Left lung (tissue), 4 donors: ENCODE measurements at regions not wholly inside any gene's neighbourhood (a gene's known extent, or its start where the extent isn't known, plus 50 kb on each side); places are given as distances from the start of the nearest gene placed in this dataset.

Experiments
- ATAC-seq: fragments of 200-7000 bp; cut with Tn5 transposase; one replicate; pipeline ENCODE4 v1.9.1; 2020; ENCODE audit warnings: moderate library complexity
- DNase-seq, 4 donors: peaks; one replicate each; pipeline ENCODE4 v3.0.0-alpha.2; 2013 to 2020
- H3K27ac ChIP-seq, 2 donors: fragments of 200-600 bp; sonication (generic) in 1 of 2; one replicate each; pipeline versions ENCODE4 v1.5.0 to v1.8.0; 2020 to 2021
- H3K27me3 ChIP-seq, 2 donors: fragments of 200-600 bp; sonication (generic) in 1 of 2; one replicate each; pipeline versions ENCODE4 v1.5.0 to v1.8.0; 2020 to 2021
- H3K36me3 ChIP-seq, 2 donors: fragments of 200-600 bp; sonication (generic) in 1 of 2; one replicate each; pipeline versions ENCODE4 v1.5.0 to v1.8.0; 2020 to 2021
- H3K4me1 ChIP-seq, 2 donors: fragments of 200-600 bp; one replicate each; pipeline ENCODE4 v1.8.0; 2021
- H3K4me3 ChIP-seq, 2 donors: fragments of 200-600 bp; sonication (generic) in 1 of 2; one replicate each; pipeline versions ENCODE4 v1.5.0 to v1.8.0; 2020 to 2021; ENCODE audit warnings: mild to moderate bottlenecking in 1 of 2
- H3K9me3 ChIP-seq, 2 donors: fragments of 200-600 bp; sonication (generic) in 1 of 2; one replicate each; pipeline versions ENCODE4 v1.5.0 to v1.8.0; 2020 to 2021
- CTCF ChIP-seq, 2 donors: fragments of 200-600 bp; sonication (generic) in 1 of 2; IDR thresholded peaks; one replicate each; pipeline versions ENCODE4 v1.5.0 to v1.8.0; 2021; ENCODE audit warnings: antibody characterized with exemption in 2 of 2
- intact Hi-C, 2 donors: fragments of 100-400 bp; cut with DNase I; formaldehyde crosslinking; loops; one replicate each; pipeline versions ENCODE4 v1.11.2 to v1.14.2; 2022
- donor health status: DM: no; HTN: yes; CAD: no.
- donor health status: DM: no; HTN: no; CAD: no.

- no peaks in the 10 kb centered on the region for H3K9me3 ChIP-seq
- TF ChIP-seq CTCF (IDR thresholded peaks at IDR 0.05), result no peak
- H3K4me1 ChIP-seq, result peaks cover 10 to 26% of the 10 kb centered on the region in 2 donors
- intact Hi-C loops, result no loop called here
- H3K36me3 ChIP-seq, result no peaks in the 10 kb centered on the region
- H3K27me3 ChIP-seq, result no peaks in the 10 kb centered on the region
- H3K4me3 ChIP-seq, result no peak overlapping the region
- DNase-seq, result no peak
- ATAC-seq, result no peak
- H3K27ac ChIP-seq, result no peak overlapping the region
Measured at GRCh38 chr10:29407280-29407858, 118.5 kb downstream of the LYZL1 start.
